Hepatocyte (in vitro differentiated cells): ENCODE measurements at regions not wholly inside any gene's neighbourhood (a gene's known extent, or its start where the extent isn't known, plus 50 kb on each side); places are given as distances from the start of the nearest gene placed in this dataset.

Experiments used
- DNase-seq: peaks from one replicate; pipeline ENCODE4 v3.0.0-alpha.2; 2016; ENCODE audit warnings: low spot score
- H2AFZ ChIP-seq: fragments of 200-600 bp; sonication (generic); 2 replicates; pipeline ENCODE4 v1.6.0; 2016; ENCODE audit warnings: antibody characterized with exemption, mild to moderate bottlenecking
- H3K27ac ChIP-seq: fragments of 200-600 bp; sonication (generic); 2 replicates; pipeline ENCODE4 v1.5.1; 2016; ENCODE audit warnings: mild to moderate bottlenecking
- H3K27me3 ChIP-seq: fragments of 200-600 bp; sonication (generic); 2 replicates; pipeline ENCODE4 v1.6.1; 2016
- H3K36me3 ChIP-seq: fragments of 200-600 bp; sonication (generic); replicated peaks from 2 replicates; pipeline ENCODE4 v1.5.1; 2016; ENCODE audit warnings: low read depth; ENCODE audit not compliant: insufficient read depth
- H3K4me1 ChIP-seq: fragments of 200-600 bp; sonication (generic); 2 replicates; pipeline ENCODE4 v1.5.1; 2016; ENCODE audit warnings: mild to moderate bottlenecking, moderate library complexity; ENCODE audit not compliant: insufficient read depth
- H3K4me2 ChIP-seq: fragments of 200-600 bp; sonication (generic); 2 replicates; pipeline ENCODE4 v1.6.0; 2016
- H3K4me3 ChIP-seq: fragments of 200-600 bp; sonication (generic); 2 replicates; pipeline ENCODE4 v1.5.1; 2016; ENCODE audit warnings: mild to moderate bottlenecking
- H3K79me2 ChIP-seq: fragments of 200-600 bp; sonication (generic); 2 replicates; pipeline ENCODE4 v1.6.0; 2017; ENCODE audit warnings: mild to moderate bottlenecking
- H3K9me2 ChIP-seq: fragments of 200-600 bp; sonication (generic); replicated peaks from 2 replicates; pipeline ENCODE4 v1.6.0; 2017; ENCODE audit warnings: mild to moderate bottlenecking; ENCODE audit not compliant: insufficient read depth
- H3K9me3 ChIP-seq: fragments of 200-600 bp; sonication (generic); 2 replicates; pipeline ENCODE4 v1.5.1; 2016; ENCODE audit warnings: low read depth, mild to moderate bottlenecking
- H4K20me1 ChIP-seq: fragments of 200-600 bp; sonication (generic); 2 replicates; pipeline ENCODE4 v1.6.0; 2016; ENCODE audit warnings: mild to moderate bottlenecking; ENCODE audit not compliant: insufficient read depth, poor library complexity, severe bottlenecking
- EZH2 ChIP-seq: fragments of 200-600 bp; sonication (generic); IDR thresholded peaks from 2 replicates; pipeline ENCODE4 v1.6.1; 2016; ENCODE audit warnings: antibody characterized with exemption, mild to moderate bottlenecking, borderline replicate concordance
- EZH2phosphoT487 ChIP-seq: fragments of 200-600 bp; sonication (generic); IDR thresholded peaks from one replicate; pipeline ENCODE4 v1.6.1; 2018; ENCODE audit warnings: antibody characterized with exemption, mild to moderate bottlenecking, low read depth, moderate library complexity; ENCODE audit not compliant: unreplicated experiment, severe bottlenecking
- WGBS: methylation state at CpG from one replicate; pipeline ENCODE4 v1.1.6; 2016; ENCODE audit warnings: low lambda C conversion rate; ENCODE audit errors: missing lambda C conversion rate; 5-methylcytosine and 5-hydroxymethylcytosine counted together
- TF ChIP-seq, protein P1 (sequence below): fragments of 200-600 bp; sonication (generic); IDR thresholded peaks from 2 replicates; pipeline ENCODE4 v1.5.1; 2016; ENCODE audit warnings: antibody characterized with exemption, mild to moderate bottlenecking; ENCODE audit not compliant: poor library complexity

DNA sequence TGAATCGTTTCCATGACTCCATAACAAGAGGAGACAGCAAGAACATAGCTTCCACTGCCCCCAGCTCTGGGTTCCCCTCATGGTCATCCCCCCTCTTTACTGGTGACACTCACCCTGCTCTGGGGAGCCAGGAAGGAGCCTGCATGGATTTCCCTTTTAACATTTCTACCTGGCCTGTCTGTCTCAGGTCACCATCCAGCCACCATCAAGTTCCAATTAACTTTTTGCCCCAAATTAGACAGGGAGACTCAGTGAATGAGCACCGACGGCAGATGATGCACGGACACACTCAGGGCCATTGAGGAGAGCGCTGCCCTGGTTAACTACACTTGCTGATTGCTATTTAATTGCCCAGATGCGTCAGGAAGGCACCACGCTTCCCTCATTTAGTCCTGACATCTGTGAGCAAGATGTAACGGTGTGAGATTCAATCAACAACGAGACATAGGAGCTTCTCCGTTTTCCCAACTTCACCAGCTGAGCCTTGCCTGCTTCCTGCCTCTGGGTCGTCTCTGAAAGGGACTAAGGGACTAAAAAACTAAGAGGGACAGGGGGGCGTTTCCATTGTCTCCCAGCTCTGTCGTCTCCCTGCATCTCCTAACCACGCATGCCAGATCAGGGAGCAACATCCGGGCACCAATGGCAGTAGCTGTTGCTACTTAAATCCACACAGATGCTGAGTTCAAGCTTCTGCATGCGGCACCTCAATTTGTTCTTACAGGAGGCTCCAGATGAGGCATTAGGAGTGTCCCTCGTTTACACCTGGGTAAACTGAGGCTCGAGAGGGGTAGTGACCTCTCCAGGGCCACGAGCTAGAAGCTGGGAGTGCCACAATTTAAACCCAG lies 426.7 kb downstream of the NPHP4 start:
- no peaks in the 10 kb centered on the region for H3K27me3 ChIP-seq
- H3K4me2 ChIP-seq = no peak overlapping the region
- 77% methylated on average over 19 of the region's 19 CpGs for WGBS
- no peak for TF ChIP-seq EZH2
- TF ChIP-seq, protein P1, sequence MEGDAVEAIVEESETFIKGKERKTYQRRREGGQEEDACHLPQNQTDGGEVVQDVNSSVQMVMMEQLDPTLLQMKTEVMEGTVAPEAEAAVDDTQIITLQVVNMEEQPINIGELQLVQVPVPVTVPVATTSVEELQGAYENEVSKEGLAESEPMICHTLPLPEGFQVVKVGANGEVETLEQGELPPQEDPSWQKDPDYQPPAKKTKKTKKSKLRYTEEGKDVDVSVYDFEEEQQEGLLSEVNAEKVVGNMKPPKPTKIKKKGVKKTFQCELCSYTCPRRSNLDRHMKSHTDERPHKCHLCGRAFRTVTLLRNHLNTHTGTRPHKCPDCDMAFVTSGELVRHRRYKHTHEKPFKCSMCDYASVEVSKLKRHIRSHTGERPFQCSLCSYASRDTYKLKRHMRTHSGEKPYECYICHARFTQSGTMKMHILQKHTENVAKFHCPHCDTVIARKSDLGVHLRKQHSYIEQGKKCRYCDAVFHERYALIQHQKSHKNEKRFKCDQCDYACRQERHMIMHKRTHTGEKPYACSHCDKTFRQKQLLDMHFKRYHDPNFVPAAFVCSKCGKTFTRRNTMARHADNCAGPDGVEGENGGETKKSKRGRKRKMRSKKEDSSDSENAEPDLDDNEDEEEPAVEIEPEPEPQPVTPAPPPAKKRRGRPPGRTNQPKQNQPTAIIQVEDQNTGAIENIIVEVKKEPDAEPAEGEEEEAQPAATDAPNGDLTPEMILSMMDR = no peak
- no peak for TF ChIP-seq EZH2phosphoT487
- H3K36me3 ChIP-seq = no peaks in the 10 kb centered on the region
- H2AFZ ChIP-seq = no peak overlapping the region
- no peak for DNase-seq
- no peaks in the 10 kb centered on the region for H3K79me2 ChIP-seq
- H3K9me2 ChIP-seq = no peaks in the 10 kb centered on the region
- no peaks in the 10 kb centered on the region for H3K9me3 ChIP-seq
- H3K27ac ChIP-seq = no peak overlapping the region
- no peaks in the 10 kb centered on the region for H3K4me1 ChIP-seq
- H3K4me3 ChIP-seq = no peak overlapping the region
- H4K20me1 ChIP-seq = no peaks in the 10 kb centered on the region

DNA sequence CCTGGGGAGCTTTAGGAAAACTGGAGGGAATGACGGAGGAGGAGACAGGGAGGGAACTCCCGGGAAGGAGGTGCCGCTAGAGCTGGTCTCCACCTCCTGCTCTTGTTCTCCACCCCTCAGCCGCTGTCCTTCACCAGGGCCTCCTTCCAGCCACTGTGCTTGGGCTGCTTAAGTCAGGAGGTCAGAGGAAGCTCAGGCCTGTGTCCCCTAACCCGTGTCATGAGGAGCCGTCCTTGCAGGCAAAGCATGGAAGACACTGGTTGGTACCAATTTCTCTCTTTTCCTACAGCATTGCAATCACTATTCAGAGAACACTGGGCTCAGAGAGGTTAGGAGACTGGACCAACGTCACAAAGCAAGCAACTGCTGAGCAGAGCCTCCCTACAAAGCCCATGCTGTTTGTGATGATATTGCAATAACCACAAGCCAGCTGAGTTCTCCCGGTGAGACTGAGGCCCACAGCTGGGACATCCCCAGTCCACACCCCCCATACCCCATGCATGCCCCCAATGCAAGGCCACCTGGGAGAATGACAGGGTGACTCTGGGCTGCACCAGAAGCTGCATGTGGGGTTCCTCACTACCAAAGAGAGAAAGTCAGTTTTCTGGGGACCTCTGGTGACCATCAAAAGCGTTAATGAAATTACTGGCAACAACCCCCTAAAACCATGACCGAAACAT lies 427.5 kb downstream of the NPHP4 start:
- WGBS = 91% methylated on average over 10 of the region's 10 CpGs
- DNase-seq = no peak

DNA sequence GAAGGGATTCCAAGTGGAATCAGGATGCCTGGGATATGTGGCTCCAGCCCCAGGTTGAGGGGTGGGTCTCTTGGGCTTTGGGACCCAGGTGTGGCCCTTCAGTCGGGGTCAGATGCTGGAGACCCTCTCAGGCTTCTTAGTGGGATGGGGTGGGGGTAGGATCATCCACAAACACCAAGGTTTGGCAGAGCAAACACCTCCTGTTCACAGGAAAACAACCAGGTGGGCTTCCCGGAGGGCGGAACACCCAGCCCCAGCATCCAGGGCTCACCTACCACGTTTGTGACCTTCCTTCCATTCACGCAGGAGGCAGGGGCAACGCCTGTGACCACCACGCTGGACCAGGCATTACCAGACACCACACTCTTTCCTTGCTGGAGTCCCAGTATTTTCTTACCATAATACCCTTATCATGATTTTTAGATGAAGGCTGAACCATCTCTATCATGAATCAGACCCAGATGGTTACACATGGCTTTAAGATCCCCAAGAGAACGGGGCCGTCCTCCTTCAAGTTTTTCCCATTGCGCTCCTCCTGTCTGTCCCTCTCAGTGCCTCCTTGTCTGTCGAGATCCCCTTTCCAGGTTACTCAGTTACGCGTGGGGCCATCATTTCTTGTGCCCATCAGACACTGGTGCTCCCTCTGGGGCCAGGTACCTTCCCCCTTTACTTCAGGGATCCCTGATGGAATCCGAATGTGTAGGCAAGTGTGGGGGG lies 428.2 kb downstream of the NPHP4 start:
- H3K79me2 ChIP-seq = no peaks in the 10 kb centered on the region
- WGBS = 91% methylated on average over 14 of the region's 14 CpGs
- DNase-seq = no peak
- no peaks in the 10 kb centered on the region for H4K20me1 ChIP-seq
- H3K9me2 ChIP-seq = no peaks in the 10 kb centered on the region
- H3K27me3 ChIP-seq = no peaks in the 10 kb centered on the region
- no peak overlapping the region for H3K4me3 ChIP-seq
- H3K9me3 ChIP-seq = no peaks in the 10 kb centered on the region
- H3K27ac ChIP-seq = no peak overlapping the region
- H3K4me2 ChIP-seq = no peak overlapping the region
- no peak for TF ChIP-seq EZH2phosphoT487
- TF ChIP-seq EZH2 = no peak
- TF ChIP-seq, protein P1 = no peak
- H3K4me1 ChIP-seq = no peaks in the 10 kb centered on the region
- H3K36me3 ChIP-seq = no peaks in the 10 kb centered on the region
- no peak overlapping the region for H2AFZ ChIP-seq

More for the DNA sequence above, 427.5 kb downstream of the NPHP4 start:
- Histone ChIP-seq H3K4me1 (no peaks in the 10 kb centered on the region), H3K4me2 (no peak overlapping the region), H4K20me1 (no peaks in the 10 kb centered on the region), H3K9me3 (no peaks in the 10 kb centered on the region), H3K27ac (no peak overlapping the region), H3K27me3 (no peaks in the 10 kb centered on the region), H2AFZ (no peak overlapping the region), H3K4me3 (no peak overlapping the region), H3K79me2 (no peaks in the 10 kb centered on the region), H3K36me3 (no peaks in the 10 kb centered on the region), H3K9me2 (no peaks in the 10 kb centered on the region)
- no peak for TF ChIP-seq EZH2
- TF ChIP-seq EZH2phosphoT487 = no peak
- TF ChIP-seq, protein P1 = no peak
